ENCODE measurements at regions not wholly inside any gene's neighbourhood (a gene's known extent, or its start where the extent isn't known, plus 50 kb on each side); places are given as distances from the start of the nearest gene placed in this dataset.

DNA sequence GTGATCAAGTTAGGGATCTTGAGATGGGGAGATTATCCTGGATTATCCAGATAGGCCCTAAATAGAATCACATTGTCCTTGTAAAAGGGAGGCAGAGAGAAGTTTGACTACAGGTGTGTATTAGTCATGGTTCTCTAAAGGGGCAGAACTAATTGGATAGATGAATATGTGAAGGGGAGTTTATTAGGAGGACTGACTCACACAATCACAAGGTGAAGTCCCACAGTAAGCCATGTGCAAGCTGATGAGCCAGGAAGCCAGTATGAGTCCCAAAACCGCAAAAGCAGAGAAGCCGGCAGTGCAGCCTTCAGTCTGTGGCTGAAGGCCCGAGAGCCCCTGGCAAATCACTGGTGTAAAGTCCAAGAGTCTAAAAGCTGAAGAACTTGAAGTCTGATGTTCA is 275.8 kb downstream of the KCNS3 start:
- no peak for TF ChIP-seq EZH2 (IDR thresholded peaks at IDR 0.05; ENCODE audit: insufficient read depth, poor library complexity, severe bottlenecking)
- no peak for TF ChIP-seq EZH2phosphoT487 (IDR thresholded peaks at IDR 0.05; ENCODE audit: insufficient read depth, low read depth)

All from GM23248 (cell line).